AG04450 (cell line): ENCODE measurements at regions not wholly inside any gene's neighbourhood (a gene's known extent, or its start where the extent isn't known, plus 50 kb on each side); places are given as distances from the start of the nearest gene placed in this dataset.

Experiments used
- CTCF ChIA-PET: fragments of 300-600, 350-600 bp; formaldehyde crosslinking; extraction: SDS; loops from one replicate; lab custom pipeline; 2022; ENCODE audit warnings: antibody characterized with exemption, inconsistent platforms; lab: Charles Lee
- POLR2A ChIA-PET: fragments of 350-600 bp; formaldehyde crosslinking; extraction: SDS; loops from one replicate; lab custom pipeline; 2021; ENCODE audit warnings: antibody characterized with exemption, inconsistent platforms; lab: Yijun Ruan, JAX
- DNase-seq: peaks from one replicate; pipeline ENCODE4 v3.0.0-alpha.2; 2011; ENCODE audit warnings: low read depth, low spot score
- H3K27ac ChIP-seq: one replicate; pipeline ENCODE4 v1.5.1; 2012; ENCODE audit warnings: low read depth, low read length, control low read depth
- H3K27me3 ChIP-seq: one replicate; pipeline ENCODE4 v1.6.0; 2012; ENCODE audit warnings: low read length; ENCODE audit not compliant: control insufficient read depth, insufficient read depth
- H3K4me3 ChIP-seq: 2 replicates; pipeline ENCODE4 v1.5.1; 2011; ENCODE audit warnings: mild to moderate bottlenecking, low read depth, low read length, control low read depth
- H3K9me3 ChIP-seq: 2 replicates; pipeline ENCODE4 v1.5.1; 2012; ENCODE audit warnings: low read length; ENCODE audit not compliant: control insufficient read depth, insufficient read depth
- CTCF ChIP-seq: IDR thresholded peaks from 2 replicates; pipeline ENCODE4 v1.5.1; 2011; ENCODE audit warnings: low read depth, low read length, control low read depth, inconsistent platforms

- ChIA-PET POLR2A (no interaction called here), CTCF (interaction anchor here (1.6 kb wide), 1 partner anchor 39 kb away, joined by 6 read pairs; no protein-coding TSS in a partner anchor)
- Histone ChIP-seq H3K27ac (no peak overlapping the region), H3K4me3 (no peak overlapping the region), H3K27me3 (no peaks in the 10 kb centered on the region), H3K9me3 (no peaks in the 10 kb centered on the region)
- TF ChIP-seq CTCF: no peak
- no peak for DNase-seq
Observed at GRCh38 chr7:131898418-131898817, 342.0 kb upstream of the PODXL start.

GRCh38 chr7:131897790-131898165, 341.4 kb upstream of the PODXL start:
- CTCF ChIA-PET: no interaction called here
- Histone ChIP-seq H3K27ac (no peak overlapping the region), H3K9me3 (no peaks in the 10 kb centered on the region), H3K4me3 (no peak overlapping the region), H3K27me3 (no peaks in the 10 kb centered on the region)
- TF ChIP-seq CTCF: no peak
- POLR2A ChIA-PET: no interaction called here
- DNase-seq: no peak

GRCh38 chr7:131897016-131897789, 340.8 kb upstream of the PODXL start:
- no peak overlapping the region for H3K27ac ChIP-seq
- H3K9me3 ChIP-seq: no peaks in the 10 kb centered on the region
- no peak overlapping the region for H3K4me3 ChIP-seq
- no peaks in the 10 kb centered on the region for H3K27me3 ChIP-seq
- ChIA-PET POLR2A (no interaction called here), CTCF (interaction anchor here (2.6 kb wide), 1 partner anchor 38 kb away, joined by 13 read pairs; no protein-coding TSS in a partner anchor)
- TF ChIP-seq CTCF: no peak
- no peak for DNase-seq

- Histone ChIP-seq H3K9me3 (no peaks in the 10 kb centered on the region), H3K27ac (no peak overlapping the region), H3K27me3 (no peaks in the 10 kb centered on the region), H3K4me3 (no peak overlapping the region)
- DNase-seq: no peak
- CTCF ChIA-PET: interaction anchor here (2.6 kb wide), 1 partner anchor 37 kb away, joined by 13 read pairs; no protein-coding TSS in a partner anchor
- TF ChIP-seq CTCF: no peak
- POLR2A ChIA-PET: no interaction called here
Observed at GRCh38 chr7:131896165-131896863, 339.9 kb upstream of the PODXL start.
